ENCODE measurements at regions not wholly inside any gene's neighbourhood (a gene's known extent, or its start where the extent isn't known, plus 50 kb on each side); places are given as distances from the start of the nearest gene placed in this dataset.

DNA sequence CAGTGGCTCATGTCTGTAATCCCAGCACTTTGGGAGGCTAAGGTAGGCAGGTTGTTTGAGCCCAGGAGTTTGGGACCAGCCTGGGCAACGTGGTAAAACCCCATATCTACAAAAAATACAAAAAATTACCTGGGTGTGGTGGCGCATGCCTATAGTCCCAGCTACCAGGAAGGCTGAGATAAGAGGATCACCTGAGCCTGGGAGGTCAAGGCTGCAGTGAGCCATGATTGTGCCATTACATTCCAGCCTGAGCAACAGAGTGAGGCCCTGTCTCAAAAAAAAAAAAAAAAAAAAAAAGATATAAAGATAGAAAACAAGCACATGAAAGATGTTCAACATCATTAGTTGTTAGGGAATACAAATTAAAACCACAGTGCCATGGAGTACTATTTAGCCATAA, 65.3 kb upstream of the UGP2 start:
- H3K9me3 ChIP-seq (ENCODE audit: low read depth) = no peaks in the 10 kb centered on the region
- H3K4me3 ChIP-seq = no peak overlapping the region
- H3K4me1 ChIP-seq (ENCODE audit: insufficient read depth) = peaks cover 7% of the 10 kb centered on the region; the same call in 1 of the 2 replicates
- 83 to 88% methylated on average over 2 of the region's 2 CpGs for WGBS, 2 experiments (ENCODE audit: low coverage in 1 of 2, low lambda C conversion rate in 2 of 2, missing lambda C conversion rate in 2 of 2)
- H3K36me3 ChIP-seq (ENCODE audit: low read depth) = no peaks in the 10 kb centered on the region
- no peak overlapping the region for H3K4me2 ChIP-seq (ENCODE audit: unreplicated experiment)
- no peak for DNase-seq
- H3K9me2 ChIP-seq (ENCODE audit: insufficient read depth) = no peaks in the 10 kb centered on the region
- H4K20me1 ChIP-seq (ENCODE audit: insufficient read depth) = no peaks in the 10 kb centered on the region
- in situ Hi-C loops (cut with MboI) = no loop called here
- no peak overlapping the region for H3K27ac ChIP-seq
- H3K79me2 ChIP-seq (ENCODE audit: insufficient read depth) = no peaks in the 10 kb centered on the region
- no peaks in the 10 kb centered on the region for H3K27me3 ChIP-seq (replicated peaks; ENCODE audit: insufficient read depth)
- no peak overlapping the region for H3K9ac ChIP-seq
- no peak for TF ChIP-seq EZH2 (IDR thresholded peaks at IDR 0.05; ENCODE audit: insufficient read depth, poor library complexity, severe bottlenecking)
- TF ChIP-seq EZH2phosphoT487 (IDR thresholded peaks at IDR 0.05; ENCODE audit: insufficient read depth, low read depth) = no peak
- no peak overlapping the region for H2AFZ ChIP-seq
- no peaks in the 10 kb centered on the region; the same call in 1 of the 2 replicates for H3F3A ChIP-seq (ENCODE audit: insufficient read depth)

DNA sequence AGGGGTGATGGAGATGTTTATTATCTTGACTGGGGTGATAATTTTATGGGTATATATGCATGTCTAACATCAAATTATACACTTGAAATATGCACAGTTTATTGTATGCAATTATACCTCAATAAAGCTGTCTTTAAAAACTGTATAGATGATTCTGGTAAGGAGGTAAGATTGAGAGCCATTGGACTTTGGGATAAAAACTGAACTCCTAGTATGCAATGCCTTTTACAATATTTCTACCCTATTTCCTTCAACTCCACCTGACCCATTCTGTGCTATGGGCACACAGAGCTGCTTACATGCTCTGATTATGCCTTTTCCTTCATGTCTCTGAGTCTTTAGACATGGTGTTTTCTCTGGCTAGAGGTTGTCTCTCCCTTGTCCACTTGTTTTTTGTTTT, 63.9 kb upstream of the UGP2 start:
- no peak overlapping the region for H3K27ac ChIP-seq
- H3K4me2 ChIP-seq (ENCODE audit: unreplicated experiment) = no peak overlapping the region
- no peaks in the 10 kb centered on the region for H4K20me1 ChIP-seq (ENCODE audit: insufficient read depth)
- no peak overlapping the region for H2AFZ ChIP-seq
- in situ Hi-C loops (cut with MboI) = no loop called here
- H3K4me3 ChIP-seq = no peak overlapping the region
- H3K9ac ChIP-seq = no peak overlapping the region
- no peaks in the 10 kb centered on the region for H3K9me3 ChIP-seq (ENCODE audit: low read depth)
- H3F3A ChIP-seq (ENCODE audit: insufficient read depth) = no peaks in the 10 kb centered on the region; the same call in 1 of the 2 replicates
- peaks cover 7% of the 10 kb centered on the region; the same call in 1 of the 2 replicates for H3K4me1 ChIP-seq (ENCODE audit: insufficient read depth)
- no peaks in the 10 kb centered on the region for H3K79me2 ChIP-seq (ENCODE audit: insufficient read depth)
- H3K27me3 ChIP-seq (replicated peaks; ENCODE audit: insufficient read depth) = no peaks in the 10 kb centered on the region
- H3K9me2 ChIP-seq (ENCODE audit: insufficient read depth) = no peaks in the 10 kb centered on the region
- TF ChIP-seq EZH2phosphoT487 (IDR thresholded peaks at IDR 0.05; ENCODE audit: insufficient read depth, low read depth) (no peak), EZH2 (IDR thresholded peaks at IDR 0.05; ENCODE audit: insufficient read depth, poor library complexity, severe bottlenecking) (no peak)
- H3K36me3 ChIP-seq (ENCODE audit: low read depth) = no peaks in the 10 kb centered on the region
- DNase-seq = no peak

DNA sequence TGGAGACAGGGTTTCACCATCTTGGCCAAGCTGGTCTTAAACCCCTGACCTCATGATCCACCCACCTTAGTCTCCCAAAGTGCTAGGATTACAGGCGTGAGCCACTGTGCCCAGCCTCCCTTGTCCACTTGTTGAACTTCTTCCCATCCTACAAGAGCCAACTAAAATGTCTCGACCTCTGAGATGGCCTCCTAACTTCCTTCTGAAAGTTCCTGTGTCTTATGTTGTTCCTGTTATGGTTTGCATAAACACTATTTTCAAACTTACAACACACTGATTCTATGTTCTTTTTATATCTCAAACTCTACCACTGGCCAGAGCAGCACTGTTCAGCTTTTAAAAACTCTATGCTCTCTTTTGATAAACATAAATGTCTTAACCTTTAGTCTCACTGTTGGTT, 63.3 kb upstream of the UGP2 start:
- H2AFZ ChIP-seq = no peak overlapping the region
- no peak overlapping the region for H3K4me3 ChIP-seq
- peaks cover 7% of the 10 kb centered on the region; the same call in 1 of the 2 replicates for H3K4me1 ChIP-seq (ENCODE audit: insufficient read depth)
- no peaks in the 10 kb centered on the region for H3K9me3 ChIP-seq (ENCODE audit: low read depth)
- H3K9me2 ChIP-seq (ENCODE audit: insufficient read depth) = no peaks in the 10 kb centered on the region
- TF ChIP-seq EZH2 (IDR thresholded peaks at IDR 0.05; ENCODE audit: insufficient read depth, poor library complexity, severe bottlenecking) (no peak), EZH2phosphoT487 (IDR thresholded peaks at IDR 0.05; ENCODE audit: insufficient read depth, low read depth) (no peak)
- H3K27ac ChIP-seq = no peak overlapping the region
- WGBS, 2 experiments (ENCODE audit: low coverage in 1 of 2, low lambda C conversion rate in 2 of 2, missing lambda C conversion rate in 2 of 2) = 78 to 84% methylated on average over 2 of the region's 2 CpGs
- no peaks in the 10 kb centered on the region; the same call in 1 of the 2 replicates for H3F3A ChIP-seq (ENCODE audit: insufficient read depth)
- no peaks in the 10 kb centered on the region for H3K79me2 ChIP-seq (ENCODE audit: insufficient read depth)
- no peaks in the 10 kb centered on the region for H4K20me1 ChIP-seq (ENCODE audit: insufficient read depth)
- in situ Hi-C loops (cut with MboI) = no loop called here
- no peaks in the 10 kb centered on the region for H3K27me3 ChIP-seq (replicated peaks; ENCODE audit: insufficient read depth)
- no peak overlapping the region for H3K4me2 ChIP-seq (ENCODE audit: unreplicated experiment)
- DNase-seq = no peak
- no peak overlapping the region for H3K9ac ChIP-seq
- H3K36me3 ChIP-seq (ENCODE audit: low read depth) = no peaks in the 10 kb centered on the region

DNA sequence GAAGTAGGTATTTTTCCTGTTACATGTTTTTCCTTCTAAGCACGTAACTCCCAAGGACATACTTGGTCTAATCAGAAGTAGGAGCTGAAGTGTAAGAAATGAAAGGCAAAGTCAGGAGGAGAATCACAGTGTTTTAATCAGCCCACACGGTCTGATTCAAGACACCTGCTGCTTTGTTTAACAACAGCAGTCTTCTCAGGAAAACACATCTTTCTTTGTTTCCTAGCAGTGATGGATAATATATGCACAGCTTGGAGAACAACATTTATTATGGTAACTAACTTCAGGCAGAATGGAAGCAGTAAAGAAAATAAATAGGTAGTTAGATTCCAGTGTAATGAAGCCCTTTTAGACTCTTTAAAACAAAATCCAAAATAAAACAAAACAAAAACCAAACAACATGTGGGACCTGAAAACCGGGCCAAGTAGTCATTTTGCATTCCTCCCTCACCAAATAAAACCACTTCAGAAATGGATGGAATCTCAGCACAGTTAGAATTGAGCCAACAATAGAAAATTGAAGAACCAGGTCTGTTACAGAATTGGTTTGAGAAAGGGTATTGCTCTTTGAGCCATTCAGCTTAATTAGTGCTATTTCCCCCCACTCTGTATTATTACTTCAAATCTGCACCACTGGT, 61.1 kb upstream of the UGP2 start:
- no peaks in the 10 kb centered on the region; the same call in 1 of the 2 replicates for H3F3A ChIP-seq (ENCODE audit: insufficient read depth)
- TF ChIP-seq EZH2 (IDR thresholded peaks at IDR 0.05; ENCODE audit: insufficient read depth, poor library complexity, severe bottlenecking) (no peak), EZH2phosphoT487 (IDR thresholded peaks at IDR 0.05; ENCODE audit: insufficient read depth, low read depth) (no peak)
- no peaks in the 10 kb centered on the region for H3K9me2 ChIP-seq (ENCODE audit: insufficient read depth)
- peak; percentile 10 for DNase-seq
- no peaks in the 10 kb centered on the region for H3K36me3 ChIP-seq (ENCODE audit: low read depth)
- no peak overlapping the region for H3K27ac ChIP-seq
- H4K20me1 ChIP-seq (ENCODE audit: insufficient read depth) = no peaks in the 10 kb centered on the region
- in situ Hi-C loops (cut with MboI) = no loop called here
- WGBS, 2 experiments (ENCODE audit: low coverage in 1 of 2, low lambda C conversion rate in 2 of 2, missing lambda C conversion rate in 2 of 2) = 35% methylated on average over 3 of the region's 3 CpGs
- H2AFZ ChIP-seq = no peak overlapping the region
- H3K9ac ChIP-seq = no peak overlapping the region
- no peak overlapping the region for H3K4me3 ChIP-seq
- no peaks in the 10 kb centered on the region for H3K27me3 ChIP-seq (replicated peaks; ENCODE audit: insufficient read depth)
- no peak overlapping the region for H3K4me2 ChIP-seq (ENCODE audit: unreplicated experiment)
- no peaks in the 10 kb centered on the region for H3K9me3 ChIP-seq (ENCODE audit: low read depth)
- H3K79me2 ChIP-seq (ENCODE audit: insufficient read depth) = no peaks in the 10 kb centered on the region
- peaks cover 7% of the 10 kb centered on the region; the same call in 1 of the 2 replicates for H3K4me1 ChIP-seq (ENCODE audit: insufficient read depth)

DNA sequence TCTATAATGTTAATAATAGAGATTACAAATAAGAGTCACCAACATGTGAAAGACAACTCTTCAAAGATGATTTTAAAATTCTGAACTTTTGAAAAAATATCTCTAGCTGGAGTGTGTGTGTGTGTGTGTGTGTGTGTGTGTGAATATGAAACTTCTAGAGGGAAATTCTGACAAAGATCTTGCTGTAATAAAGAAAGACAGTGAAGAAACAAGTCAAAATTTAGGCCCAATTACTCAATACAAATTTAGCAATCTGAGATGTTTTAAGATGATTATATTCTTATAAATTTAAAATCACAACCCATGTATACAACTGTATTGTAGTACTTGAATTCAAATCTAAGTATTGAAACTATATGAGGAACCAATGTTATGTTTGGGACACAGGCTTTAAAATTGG, 57.2 kb upstream of the UGP2 start:
- peaks cover 22% of the 10 kb centered on the region for H3K4me1 ChIP-seq (ENCODE audit: insufficient read depth)
- in situ Hi-C loops (cut with MboI) = no loop called here
- no peaks in the 10 kb centered on the region for H3K27me3 ChIP-seq (replicated peaks; ENCODE audit: insufficient read depth)
- no peaks in the 10 kb centered on the region for H3K9me3 ChIP-seq (ENCODE audit: low read depth)
- no peaks in the 10 kb centered on the region for H3K36me3 ChIP-seq (ENCODE audit: low read depth)
- no peak overlapping the region for H3K9ac ChIP-seq
- H3K4me2 ChIP-seq (ENCODE audit: unreplicated experiment) = no peak overlapping the region
- no peak overlapping the region for H2AFZ ChIP-seq
- peaks cover 14% of the 10 kb centered on the region for H3F3A ChIP-seq (ENCODE audit: insufficient read depth)
- TF ChIP-seq EZH2phosphoT487 (IDR thresholded peaks at IDR 0.05; ENCODE audit: insufficient read depth, low read depth) (no peak), EZH2 (IDR thresholded peaks at IDR 0.05; ENCODE audit: insufficient read depth, poor library complexity, severe bottlenecking) (no peak)
- no peaks in the 10 kb centered on the region for H3K79me2 ChIP-seq (ENCODE audit: insufficient read depth)
- no peak for DNase-seq
- no peak overlapping the region for H3K4me3 ChIP-seq
- no peaks in the 10 kb centered on the region for H3K9me2 ChIP-seq (ENCODE audit: insufficient read depth)
- H3K27ac ChIP-seq = no peak overlapping the region
- H4K20me1 ChIP-seq (ENCODE audit: insufficient read depth) = no peaks in the 10 kb centered on the region

All from GM23248 (cell line).